PC-9 (cell line): ENCODE measurements at regions not wholly inside any gene's neighbourhood (a gene's known extent, or its start where the extent isn't known, plus 50 kb on each side); places are given as distances from the start of the nearest gene placed in this dataset.

Experiments
- BruUV-seq: library from RNA; stranded (reverse); fragments of 400-500 nt; replicated peaks from 2 replicates; lab custom pipeline; 2021; lab: Mats Ljungman, UMichigan
- CTCF ChIA-PET: fragments of 300-600 bp; sonication (Branson Sonifier 250); formaldehyde crosslinking; loops from one replicate; lab custom pipeline; 2022; ENCODE audit warnings: antibody characterized with exemption; lab: Charles Lee
- POLR2A ChIA-PET: fragments of 300-600 bp; sonication (Branson Sonifier 250); formaldehyde crosslinking; loops from one replicate; lab custom pipeline; 2022; ENCODE audit warnings: antibody characterized with exemption; ENCODE audit not compliant: unreplicated experiment; lab: Charles Lee
- DNase-seq, 2 experiments: peaks; one replicate each; pipeline versions ENCODE4 v3.0.0 to v3.0.0-alpha.2; 2015 to 2022; ENCODE audit warnings: mixed read lengths in 1 of 2
- H2AFZ ChIP-seq: fragments of 200-600 bp; sonication (generic); 2 replicates; pipeline ENCODE4 v1.8.1; 2017; ENCODE audit warnings: antibody characterized with exemption
- H3F3A ChIP-seq: fragments of 200-600 bp; sonication (generic); 2 replicates; pipeline ENCODE4 v1.8.1; 2017; ENCODE audit warnings: antibody characterized with exemption, mild to moderate bottlenecking, low read depth; ENCODE audit not compliant: insufficient read depth
- H3K27ac ChIP-seq: fragments of 200-600 bp; sonication (generic); 2 replicates; pipeline ENCODE4 v1.6.1; 2016; ENCODE audit warnings: mixed run types
- H3K27me3 ChIP-seq: fragments of 200-600 bp; sonication (generic); 2 replicates; pipeline ENCODE4 v1.6.1; 2016; ENCODE audit warnings: low read depth, mixed run types; ENCODE audit not compliant: insufficient read depth
- H3K36me3 ChIP-seq: fragments of 200-600 bp; sonication (generic); 2 replicates; pipeline ENCODE4 v1.6.1; 2016; ENCODE audit warnings: low read depth, mixed run types
- H3K4me1 ChIP-seq: fragments of 200-600 bp; sonication (generic); replicated peaks from 2 replicates; pipeline ENCODE4 v1.6.1; 2016; ENCODE audit warnings: mixed run types; ENCODE audit not compliant: insufficient read depth
- H3K4me2 ChIP-seq: fragments of 200-600 bp; sonication (generic); 2 replicates; pipeline ENCODE4 v1.6.1; 2017; ENCODE audit warnings: mixed run types
- H3K4me3 ChIP-seq: fragments of 200-600 bp; sonication (generic); 2 replicates; pipeline ENCODE4 v1.6.1; 2016; ENCODE audit warnings: mixed run types
- H3K79me2 ChIP-seq: fragments of 200-600 bp; sonication (generic); 2 replicates; pipeline ENCODE4 v1.6.1; 2017; ENCODE audit warnings: low read depth, mixed run types
- H3K9me2 ChIP-seq: fragments of 200-600 bp; sonication (generic); 2 replicates; pipeline ENCODE4 v1.8.1; 2017; ENCODE audit warnings: mild to moderate bottlenecking; ENCODE audit not compliant: insufficient read depth
- H3K9me3 ChIP-seq: fragments of 200-600 bp; sonication (generic); 2 replicates; pipeline ENCODE4 v1.8.1; 2016; ENCODE audit warnings: low read depth; ENCODE audit not compliant: insufficient read depth
- H4K20me1 ChIP-seq: fragments of 200-600 bp; sonication (generic); 2 replicates; pipeline ENCODE4 v1.8.1; 2017; ENCODE audit not compliant: insufficient read depth
- CTCF ChIP-seq: fragments of 200-600 bp; sonication (generic); conservative IDR thresholded peaks from 2 replicates; pipeline ENCODE4 v1.6.1; 2017; ENCODE audit warnings: mixed run types, antibody characterized with exemption, mild to moderate bottlenecking, moderate library complexity
- EZH2 ChIP-seq: fragments of 200-600 bp; sonication (generic); IDR thresholded peaks from 2 replicates; pipeline ENCODE4 v1.8.0; 2017; ENCODE audit warnings: antibody characterized with exemption, low read depth
- intact Hi-C: fragments of 100-400 bp; cut with micrococcal nuclease; formaldehyde crosslinking; loops from one replicate; pipeline ENCODE4 v1.10.0; 2022; ENCODE audit not compliant: unreplicated experiment

- no peak for DNase-seq
- Histone ChIP-seq H3K4me1 (no peaks in the 10 kb centered on the region), H3K4me3 (no peak overlapping the region), H3K27ac (no peak overlapping the region), H3K36me3 (no peaks in the 10 kb centered on the region), H2AFZ (no peak overlapping the region), H3K4me2 (no peak overlapping the region), H3K9me3 (no peaks in the 10 kb centered on the region), H3F3A (no peaks in the 10 kb centered on the region), H3K9me2 (no peaks in the 10 kb centered on the region; the same call in 1 of the 2 replicates), H4K20me1 (no peaks in the 10 kb centered on the region), H3K79me2 (no peaks in the 10 kb centered on the region), H3K27me3 (no peaks in the 10 kb centered on the region)
- ChIA-PET CTCF (no interaction called here), POLR2A (no interaction called here)
- intact Hi-C loops: no loop called here
- TF ChIP-seq EZH2 (no peak), CTCF (no peak)
- no TSS peak for BruUV-seq
Observed at GRCh38 chr5:40217553-40217952, 462.2 kb upstream of the PTGER4 start.

- ChIA-PET POLR2A (no interaction called here), CTCF (no interaction called here)
- BruUV-seq: no TSS peak
- no peaks in the 10 kb centered on the region for H3K79me2 ChIP-seq
- no peak overlapping the region for H3K4me3 ChIP-seq
- peaks cover 5% of the 10 kb centered on the region; the same call in 1 of the 2 replicates for H3K9me2 ChIP-seq
- H4K20me1 ChIP-seq: no peaks in the 10 kb centered on the region
- no peaks in the 10 kb centered on the region for H3K4me1 ChIP-seq
- H2AFZ ChIP-seq: 0 out of 2 replicates have a peak overlapping the region, but pooled peaks have one; percentile 28
- no peaks in the 10 kb centered on the region for H3F3A ChIP-seq
- H3K4me2 ChIP-seq: no peak overlapping the region
- no peak overlapping the region for H3K27ac ChIP-seq
- TF ChIP-seq EZH2 (no peak), CTCF (no peak)
- DNase-seq: no peak
- no peaks in the 10 kb centered on the region for H3K27me3 ChIP-seq
- no peaks in the 10 kb centered on the region for H3K36me3 ChIP-seq
- intact Hi-C loops: no loop called here
- H3K9me3 ChIP-seq: peaks cover 5% of the 10 kb centered on the region; the same call in 1 of the 2 replicates
Observed at GRCh38 chr5:40210694-40211093, 469.0 kb upstream of the PTGER4 start.

- Histone ChIP-seq H3K4me3 (no peak overlapping the region), H3K27me3 (no peaks in the 10 kb centered on the region), H3K4me2 (no peak overlapping the region), H3K27ac (no peak overlapping the region), H3F3A (no peaks in the 10 kb centered on the region), H4K20me1 (no peaks in the 10 kb centered on the region), H3K36me3 (no peaks in the 10 kb centered on the region), H2AFZ (peak overlapping the region; percentile 41; the same call in 1 of the 2 replicates), H3K9me2 (peaks cover 5% of the 10 kb centered on the region; the same call in 1 of the 2 replicates), H3K79me2 (no peaks in the 10 kb centered on the region), H3K9me3 (peaks cover 5% of the 10 kb centered on the region; the same call in 1 of the 2 replicates), H3K4me1 (no peaks in the 10 kb centered on the region)
- ChIA-PET CTCF (no interaction called here), POLR2A (no interaction called here)
- no peak for DNase-seq
- no peak for TF ChIP-seq CTCF
- TF ChIP-seq EZH2: no peak
- no TSS peak for BruUV-seq
- intact Hi-C loops: no loop called here
Observed at GRCh38 chr5:40206030-40206429, 473.7 kb upstream of the PTGER4 start.
